H1 (cell line): ENCODE measurements at regions not wholly inside any gene's neighbourhood (a gene's known extent, or its start where the extent isn't known, plus 50 kb on each side); places are given as distances from the start of the nearest gene placed in this dataset.

Experiments
- CTCF ChIA-PET: fragments of 300-600 bp; sonication (Branson Sonifier 250); formaldehyde crosslinking; loops from one replicate; lab custom pipeline; 2021; ENCODE audit not compliant: partially characterized antibody; lab: Charles Lee
- POLR2A ChIA-PET: fragments of 300-600 bp; sonication (Branson Sonifier 250); formaldehyde crosslinking; loops from one replicate; lab custom pipeline; 2021; ENCODE audit warnings: inconsistent platforms; ENCODE audit not compliant: partially characterized antibody; lab: Charles Lee
- DNase-seq, 2 experiments: peaks; one replicate each; pipeline versions ENCODE4 v3.0.0 to v3.0.0-alpha.2; 2010 to 2022; ENCODE audit warnings: low spot score in 2 of 2, low read depth in 1 of 2, mixed read lengths in 1 of 2
- FAIRE-seq: peaks from 2 replicates; lab custom pipeline; 2011; peaks lifted over from hg19 to GRCh38; lab: Jason Lieb, UNC
- H2AFZ ChIP-seq: 2 replicates; pipeline ENCODE4 v1.8.1; 2012; ENCODE audit warnings: low read length, inconsistent platforms
- H2AK5ac ChIP-seq: 2 replicates; pipeline ENCODE4 v1.6.1; 2013; ENCODE audit warnings: low read depth, low read length
- H2BK120ac ChIP-seq: replicated peaks from 2 replicates; pipeline ENCODE3; 2013; ENCODE audit warnings: low read depth, low read length, inconsistent platforms
- H2BK12ac ChIP-seq: 2 replicates; pipeline ENCODE4 v1.6.1; 2013; ENCODE audit warnings: low read depth, low read length
- H2BK15ac ChIP-seq: 2 replicates; pipeline ENCODE4 v1.6.1; 2013; ENCODE audit warnings: low read length
- H2BK20ac ChIP-seq: 2 replicates; pipeline ENCODE4 v1.6.1; 2013; ENCODE audit warnings: low read length
- H2BK5ac ChIP-seq: 2 replicates; pipeline ENCODE4 v1.6.1; 2013; ENCODE audit warnings: low read depth, low read length
- H3K14ac ChIP-seq: 2 replicates; pipeline ENCODE4 v1.6.1; 2013; ENCODE audit warnings: inconsistent platforms; ENCODE audit not compliant: insufficient read length
- H3K18ac ChIP-seq: 2 replicates; pipeline ENCODE4 v1.6.1; 2013; ENCODE audit warnings: low read length; ENCODE audit errors: extremely low read depth
- H3K23ac ChIP-seq: 2 replicates; pipeline ENCODE4 v1.6.1; 2013; ENCODE audit warnings: inconsistent platforms; ENCODE audit not compliant: insufficient read length
- H3K23me2 ChIP-seq: 2 replicates; pipeline ENCODE4 v1.6.1; 2013; ENCODE audit warnings: low read depth, low read length
- H3K27ac ChIP-seq: 2 replicates; pipeline ENCODE4 v1.6.1; 2011; ENCODE audit warnings: low read depth, low read length, inconsistent platforms
- H3K27me3 ChIP-seq, 4 experiments: replicated peaks in 1 of 4; 1 replicate in 1 of 4; 2 replicates in 3 of 4; pipeline versions ENCODE4 v1.6.1 to v1.8.1; 2011 to 2013; ENCODE audit warnings: low read length in 3 of 4, mild to moderate bottlenecking in 3 of 4, inconsistent platforms in 2 of 4, mixed read lengths in 2 of 4, moderate library complexity in 1 of 4; ENCODE audit not compliant: control insufficient read depth in 3 of 4, insufficient read depth in 3 of 4; ENCODE audit errors: extremely low read depth in 1 of 4
- H3K36me3 ChIP-seq, 4 experiments: 2 replicates each; pipeline versions ENCODE4 v1.6.1 to v1.8.1; 2011 to 2013; ENCODE audit warnings: mild to moderate bottlenecking in 4 of 4, low read length in 3 of 4, moderate library complexity in 2 of 4, control low read depth in 1 of 4, inconsistent platforms in 1 of 4; ENCODE audit not compliant: insufficient read depth in 4 of 4, control insufficient read depth in 2 of 4
- H3K4ac ChIP-seq: replicated peaks from 2 replicates; pipeline ENCODE3; 2013; ENCODE audit warnings: low read length, low read depth, mixed read lengths, inconsistent platforms; ENCODE audit not compliant: insufficient read length
- H3K4me1 ChIP-seq, 4 experiments: replicated peaks in 1 of 4; 1 replicate in 1 of 4; 2 replicates in 3 of 4; pipeline versions ENCODE4 v1.6.1 to v1.8.1; 2011 to 2013; ENCODE audit warnings: low read length in 3 of 4, inconsistent platforms in 2 of 4, mixed read lengths in 1 of 4; ENCODE audit not compliant: insufficient read depth in 4 of 4, control insufficient read depth in 3 of 4
- H3K4me2 ChIP-seq, 2 experiments: 2 replicates each; pipeline versions ENCODE4 v1.6.1 to v1.8.1; 2011 to 2013; ENCODE audit warnings: low read depth in 2 of 2, low read length in 2 of 2, control low read depth in 1 of 2, inconsistent platforms in 1 of 2, mild to moderate bottlenecking in 1 of 2; ENCODE audit not compliant: insufficient read depth in 1 of 2
- H3K4me3 ChIP-seq, 4 experiments: fragments of 200-600, 300-600 bp in 1 of 4; sonication (generic), shearing (Covaris generic), sonication (Bioruptor Twin) in 1 of 4; 2 replicates each; pipeline versions ENCODE4 v1.5.1 to v1.8.1; 2011 to 2016; ENCODE audit warnings: low read length in 4 of 4, low read depth in 3 of 4, control low read depth in 2 of 4, inconsistent platforms in 2 of 4, mild to moderate bottlenecking in 2 of 4, mixed read lengths in 1 of 4, moderate library complexity in 1 of 4; ENCODE audit not compliant: insufficient read depth in 2 of 4; ENCODE audit errors: extremely low read depth in 1 of 4
- H3K56ac ChIP-seq: replicated peaks from 2 replicates; pipeline ENCODE3; 2013; ENCODE audit warnings: low read depth, mild to moderate bottlenecking, mixed read lengths, low read length, inconsistent platforms; ENCODE audit not compliant: insufficient read length
- H3K79me1 ChIP-seq: 2 replicates; pipeline ENCODE4 v1.6.1; 2013; ENCODE audit warnings: low read depth, low read length, control low read depth
- H3K79me2 ChIP-seq, 2 experiments: 2 replicates each; pipeline versions ENCODE4 v1.6.1 to v1.8.1; 2012 to 2013; ENCODE audit warnings: low read length in 2 of 2, mild to moderate bottlenecking in 2 of 2, inconsistent platforms in 1 of 2; ENCODE audit not compliant: insufficient read depth in 2 of 2, control insufficient read depth in 1 of 2
- H3K9ac ChIP-seq, 4 experiments: replicated peaks in 1 of 4; 1 replicate in 1 of 4; 2 replicates in 3 of 4; pipeline versions ENCODE4 v1.6.1 to v1.8.1; 2011 to 2013; ENCODE audit warnings: low read depth in 3 of 4, low read length in 3 of 4, control low read depth in 2 of 4, mild to moderate bottlenecking in 2 of 4, moderate library complexity in 2 of 4, inconsistent platforms in 1 of 4; ENCODE audit errors: extremely low read depth in 1 of 4
- H3K9me3 ChIP-seq, 2 experiments: 2 replicates each; pipeline versions ENCODE4 v1.6.1 to v1.8.1; 2012 to 2013; ENCODE audit warnings: mild to moderate bottlenecking in 2 of 2, moderate library complexity in 2 of 2, control low read depth in 1 of 2, inconsistent platforms in 1 of 2, low read depth in 1 of 2, low read length in 1 of 2, mixed read lengths in 1 of 2; ENCODE audit not compliant: insufficient read depth in 2 of 2
- H4K20me1 ChIP-seq, 2 experiments: replicated peaks in 1 of 2; 2 replicates each; pipeline versions ENCODE3 to v1.8.1; 2011 to 2013; ENCODE audit warnings: inconsistent platforms in 2 of 2, low read length in 2 of 2, mild to moderate bottlenecking in 1 of 2; ENCODE audit not compliant: insufficient read depth in 2 of 2, control insufficient read depth in 1 of 2
- H4K5ac ChIP-seq: 2 replicates; pipeline ENCODE4 v1.6.1; 2013; ENCODE audit warnings: low read length, low read depth, mixed read lengths, inconsistent platforms; ENCODE audit not compliant: insufficient read length
- H4K8ac ChIP-seq: 2 replicates; pipeline ENCODE4 v1.8.0; 2013; ENCODE audit warnings: mild to moderate bottlenecking, moderate library complexity, low read length, inconsistent platforms; ENCODE audit not compliant: insufficient read depth; ENCODE audit errors: extremely low read depth
- H4K91ac ChIP-seq: replicated peaks from 2 replicates; pipeline ENCODE3; 2013; ENCODE audit warnings: low read length, mixed read lengths, inconsistent platforms; ENCODE audit not compliant: insufficient read length
- ASH2L ChIP-seq: fragments of 200-600, 300-600 bp; sonication (generic); IDR thresholded peaks from one replicate; pipeline ENCODE4 v1.7.1; 2017; ENCODE audit warnings: low read length
- WGBS, 2 experiments: shearing (Covaris generic) in 1 of 2; methylation state at CpG; one replicate each; pipeline versions ENCODE4 v1.1.6 to v1.1.7; 2013 to 2015; ENCODE audit warnings: low lambda C conversion rate in 2 of 2, mixed read lengths in 2 of 2, inconsistent platforms in 1 of 2, low coverage in 1 of 2, missing lambda C conversion rate in 1 of 2; ENCODE audit not compliant: insufficient replicate concordance in 2 of 2, insufficient coverage in 1 of 2, insufficient read length in 1 of 2; ENCODE audit errors: extremely low coverage in 1 of 2, missing lambda C conversion rate in 1 of 2; 5-methylcytosine and 5-hydroxymethylcytosine counted together

DNA sequence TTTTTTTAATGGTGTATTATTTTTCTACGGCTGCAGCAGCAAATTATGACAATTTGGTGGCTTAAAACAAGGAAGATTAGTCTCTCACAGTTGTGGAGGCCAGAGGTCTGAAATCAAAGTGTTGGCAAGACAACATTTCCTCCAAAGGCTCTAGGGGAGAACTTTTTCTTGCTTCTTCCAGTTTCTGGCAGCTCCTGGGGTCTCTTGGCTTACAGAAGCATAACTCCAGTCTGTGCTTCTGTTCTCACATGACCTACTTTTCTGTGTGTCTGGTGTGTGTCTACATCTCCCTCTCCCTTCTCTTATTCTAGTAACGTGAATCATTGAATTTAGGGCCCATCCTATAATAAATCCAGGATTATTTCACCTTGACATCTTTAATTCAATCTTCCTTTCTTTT, 551.9 kb upstream of the LUZP2 start:
- no peak overlapping the region for H2BK15ac ChIP-seq
- H2BK120ac ChIP-seq: no peak overlapping the region
- no peaks in the 10 kb centered on the region for H4K20me1 ChIP-seq
- no peak overlapping the region for H2BK5ac ChIP-seq
- no peaks in the 10 kb centered on the region for H3K4me1 ChIP-seq
- no peak overlapping the region for H3K9ac ChIP-seq
- POLR2A ChIA-PET: no interaction called here
- DNase-seq (no peak), FAIRE-seq (no peak)
- no peak for TF ChIP-seq ASH2L
- H4K91ac ChIP-seq: no peak overlapping the region
- no peak overlapping the region for H3K4ac ChIP-seq
- H3K36me3 ChIP-seq: no peaks in the 10 kb centered on the region
- no peak overlapping the region for H2AFZ ChIP-seq
- no peak overlapping the region for H4K8ac ChIP-seq
- no peak overlapping the region for H3K14ac ChIP-seq
- no peak overlapping the region for H2AK5ac ChIP-seq
- H3K4me3 ChIP-seq: no peak overlapping the region
- H4K5ac ChIP-seq: no peak overlapping the region
- H3K56ac ChIP-seq: no peak overlapping the region
- no peak overlapping the region for H2BK20ac ChIP-seq
- H3K9me3 ChIP-seq: no peaks in the 10 kb centered on the region
- H3K27ac ChIP-seq: no peak overlapping the region
- no peak overlapping the region for H3K18ac ChIP-seq
- no peak overlapping the region for H3K4me2 ChIP-seq
- 87% methylated on average over 2 of the region's 2 CpGs; no CpG with 5 or more reads in 1 of the 2 experiments for WGBS, 2 experiments
- no peak overlapping the region for H2BK12ac ChIP-seq
- no peaks in the 10 kb centered on the region for H3K23me2 ChIP-seq
- H3K79me1 ChIP-seq: no peaks in the 10 kb centered on the region
- peaks cover 0 to 1% (median 0%) of the 10 kb centered on the region in 4 experiments; a peak in 1 of 7 replicates for H3K27me3 ChIP-seq
- no peaks in the 10 kb centered on the region for H3K79me2 ChIP-seq
- no peak overlapping the region for H3K23ac ChIP-seq
- CTCF ChIA-PET: no interaction called here
